Liver (tissue), 8 donors: ENCODE measurements at regions not wholly inside any gene's neighbourhood (a gene's known extent, or its start where the extent isn't known, plus 50 kb on each side); places are given as distances from the start of the nearest gene placed in this dataset.

Source experiments
- DNase-seq: peaks from one replicate; pipeline ENCODE4 v3.0.0-alpha.2; 2017; ENCODE audit warnings: low spot score
- H3K27ac ChIP-seq, 2 donors: one replicate each; pipeline ENCODE4 v1.7.0; 2013; ENCODE audit warnings: inconsistent platforms in 2 of 2, low read length in 2 of 2, control low read depth in 1 of 2, low read depth in 1 of 2, mild to moderate bottlenecking in 1 of 2
- H3K27me3 ChIP-seq, 4 donors: one replicate each; pipeline versions ENCODE4 v1.6.1 to v1.7.0; 2013; ENCODE audit warnings: low read length in 3 of 4, inconsistent platforms in 1 of 4, mild to moderate bottlenecking in 1 of 4, moderate library complexity in 1 of 4; ENCODE audit not compliant: control insufficient read depth in 4 of 4, insufficient read depth in 4 of 4
- H3K36me3 ChIP-seq, 4 donors: one replicate each; pipeline versions ENCODE4 v1.6.1 to v1.7.0; 2013; ENCODE audit warnings: low read length in 3 of 4, mild to moderate bottlenecking in 3 of 4, low read depth in 1 of 4, moderate library complexity in 1 of 4; ENCODE audit not compliant: control insufficient read depth in 4 of 4, insufficient read depth in 3 of 4
- H3K4me1 ChIP-seq, 4 donors: one replicate each; pipeline versions ENCODE4 v1.6.1 to v1.7.0; 2013; ENCODE audit warnings: low read length in 3 of 4, mild to moderate bottlenecking in 3 of 4, moderate library complexity in 1 of 4; ENCODE audit not compliant: control insufficient read depth in 4 of 4, insufficient read depth in 4 of 4
- H3K4me3 ChIP-seq, 3 donors: one replicate each; pipeline versions ENCODE4 v1.6.1 to v1.7.0; 2013; ENCODE audit warnings: low read length in 3 of 3, control low read depth in 1 of 3, low read depth in 1 of 3, mild to moderate bottlenecking in 1 of 3
- H3K9ac ChIP-seq, 2 donors: one replicate each; pipeline ENCODE4 v1.7.0; 2013; ENCODE audit warnings: low read length in 2 of 2, mild to moderate bottlenecking in 2 of 2, moderate library complexity in 2 of 2, control low read depth in 1 of 2, low read depth in 1 of 2
- H3K9me3 ChIP-seq, 4 donors: one replicate each; pipeline versions ENCODE4 v1.6.1 to v1.7.0; 2013; ENCODE audit warnings: low read length in 3 of 4; ENCODE audit not compliant: control insufficient read depth in 4 of 4
- ATF3 ChIP-seq: IDR thresholded peaks from 2 replicates; pipeline ENCODE4 v1.6.1; 2016; ENCODE audit warnings: antibody characterized with exemption
- CTCF ChIP-seq: fragments of 150-350 bp; IDR thresholded peaks from 2 replicates; pipeline ENCODE4 v1.5.1; 2017; ENCODE audit warnings: improper control_type of control experiment, low read depth, low read length; ENCODE audit not compliant: missing input control
- EGR1 ChIP-seq, 2 donors: IDR thresholded peaks; 2 replicates each; pipeline ENCODE4 v1.6.1; 2016 to 2018; ENCODE audit warnings: antibody characterized with exemption in 2 of 2, low read depth in 2 of 2
- FOXA1 ChIP-seq: IDR thresholded peaks from 2 replicates; pipeline ENCODE4 v1.6.1; 2016; ENCODE audit warnings: antibody characterized with exemption
- FOXA2 ChIP-seq: IDR thresholded peaks from 2 replicates; pipeline ENCODE4 v1.6.1; 2016; ENCODE audit warnings: antibody characterized with exemption
- GABPA ChIP-seq, 2 donors: IDR thresholded peaks in 1 of 2; conservative IDR thresholded peaks in 1 of 2; 2 replicates each; pipeline ENCODE4 v1.6.1; 2016; ENCODE audit warnings: antibody characterized with exemption in 2 of 2, mild to moderate bottlenecking in 1 of 2, moderate library complexity in 1 of 2
- HNF4A ChIP-seq, 2 donors: conservative IDR thresholded peaks; 2 replicates each; pipeline ENCODE4 v1.6.1; 2016; ENCODE audit warnings: antibody characterized with exemption in 2 of 2, mild to moderate bottlenecking in 2 of 2
- HNF4G ChIP-seq: IDR thresholded peaks from 2 replicates; pipeline ENCODE4 v1.6.1; 2016; ENCODE audit warnings: antibody characterized with exemption
- JUND ChIP-seq, 2 donors: IDR thresholded peaks; 2 replicates each; pipeline ENCODE4 v1.6.1; 2016; ENCODE audit warnings: antibody characterized with exemption in 2 of 2
- MAX ChIP-seq: IDR thresholded peaks from 2 replicates; pipeline ENCODE4 v1.6.1; 2016; ENCODE audit warnings: antibody characterized with exemption
- NR2F2 ChIP-seq: IDR thresholded peaks from 2 replicates; pipeline ENCODE4 v1.6.1; 2016; ENCODE audit warnings: antibody characterized with exemption
- RAD21 ChIP-seq, 2 donors: IDR thresholded peaks; 2 replicates each; pipeline ENCODE4 v1.6.1; 2016; ENCODE audit warnings: antibody characterized with exemption in 2 of 2, mild to moderate bottlenecking in 2 of 2
- REST ChIP-seq: IDR thresholded peaks from 2 replicates; pipeline ENCODE4 v1.6.1; 2016; ENCODE audit warnings: antibody characterized with exemption, mild to moderate bottlenecking
- RXRA ChIP-seq, 2 donors: IDR thresholded peaks; 2 replicates each; pipeline ENCODE4 v1.6.1; 2017 to 2018; ENCODE audit warnings: antibody characterized with exemption in 2 of 2, mild to moderate bottlenecking in 1 of 2
- SP1 ChIP-seq: IDR thresholded peaks from 2 replicates; pipeline ENCODE4 v1.6.1; 2018; ENCODE audit warnings: antibody characterized with exemption, mild to moderate bottlenecking
- TAF1 ChIP-seq: conservative IDR thresholded peaks from 2 replicates; pipeline ENCODE4 v1.6.1; 2016; ENCODE audit warnings: antibody characterized with exemption, mild to moderate bottlenecking
- YY1 ChIP-seq: IDR thresholded peaks from 2 replicates; pipeline ENCODE4 v1.6.1; 2016; ENCODE audit warnings: antibody characterized with exemption, mild to moderate bottlenecking
- ZBTB33 ChIP-seq: IDR thresholded peaks from 2 replicates; pipeline ENCODE4 v1.6.1; 2016; ENCODE audit warnings: antibody characterized with exemption
- WGBS: extraction: QIAGEN DNeasy Blood & Tissue Kit; methylation state at CpG from one replicate; pipeline ENCODE4 v1.1.7; 2013; 5-methylcytosine and 5-hydroxymethylcytosine counted together
- donor health status: healthy.
- donor health status: healthy.
- donor health status: healthy.
- donor health status: healthy.
- donor health status: healthy.

GRCh38 chr3:76726034-76726433, 313.9 kb upstream of the ROBO2 start:
- no peak for TF ChIP-seq ATF3
- TF ChIP-seq YY1: no peak
- TF ChIP-seq REST: no peak
- TF ChIP-seq HNF4G: no peak
- no peak for TF ChIP-seq FOXA2
- no peak for TF ChIP-seq JUND (IDR thresholded peaks at IDR 0.05)
- TF ChIP-seq HNF4A (conservative IDR thresholded peaks at IDR 0.05): no peak
- TF ChIP-seq FOXA1: no peak
- no peak for TF ChIP-seq RAD21 (IDR thresholded peaks at IDR 0.05)
- no peak for TF ChIP-seq RXRA (IDR thresholded peaks at IDR 0.05)
- no peak for TF ChIP-seq SP1
- no peak for TF ChIP-seq GABPA (IDR thresholded peaks at IDR 0.05 in 1 of 2, conservative IDR thresholded peaks at IDR 0.05 in 1 of 2)
- no peak for TF ChIP-seq MAX
- no peak for TF ChIP-seq NR2F2
- no peak for TF ChIP-seq EGR1 (IDR thresholded peaks at IDR 0.05; ENCODE audit: low read depth in 2 of 2)
- no peak for TF ChIP-seq TAF1
- no peak for TF ChIP-seq ZBTB33
- TF ChIP-seq CTCF: no peak
- no peak for DNase-seq

GRCh38 chr3:76728426-76728825, 311.5 kb upstream of the ROBO2 start:
- no peak for DNase-seq
- TF ChIP-seq MAX (no peak), FOXA2 (no peak), HNF4G (no peak), RAD21 (IDR thresholded peaks at IDR 0.05) (no peak), ATF3 (no peak), JUND (IDR thresholded peaks at IDR 0.05) (no peak), TAF1 (no peak), REST (no peak), NR2F2 (no peak), RXRA (IDR thresholded peaks at IDR 0.05) (no peak), CTCF (no peak)

More at GRCh38 chr3:76726034-76726433, 313.9 kb upstream of the ROBO2 start:
- 97% methylated on average over 5 of the region's 5 CpGs for WGBS
- H3K4me1 ChIP-seq: no peaks in the 10 kb centered on the region
- H3K27ac ChIP-seq: no peak overlapping the region
- H3K36me3 ChIP-seq: no peaks in the 10 kb centered on the region
- no peaks in the 10 kb centered on the region for H3K9me3 ChIP-seq
- no peak overlapping the region for H3K4me3 ChIP-seq
- H3K9ac ChIP-seq: no peak overlapping the region
- no peaks in the 10 kb centered on the region for H3K27me3 ChIP-seq

More at GRCh38 chr3:76728426-76728825, 311.5 kb upstream of the ROBO2 start:
- Histone ChIP-seq H3K27ac (no peak overlapping the region), H3K9me3 (no peaks in the 10 kb centered on the region), H3K36me3 (no peaks in the 10 kb centered on the region), H3K9ac (no peak overlapping the region), H3K4me1 (no peaks in the 10 kb centered on the region), H3K27me3 (no peaks in the 10 kb centered on the region), H3K4me3 (no peak overlapping the region)
- 62% methylated on average over 4 of the region's 4 CpGs for WGBS
